ENCODE measurements at regions not wholly inside any gene's neighbourhood (a gene's known extent, or its start where the extent isn't known, plus 50 kb on each side); places are given as distances from the start of the nearest gene placed in this dataset.

DNA sequence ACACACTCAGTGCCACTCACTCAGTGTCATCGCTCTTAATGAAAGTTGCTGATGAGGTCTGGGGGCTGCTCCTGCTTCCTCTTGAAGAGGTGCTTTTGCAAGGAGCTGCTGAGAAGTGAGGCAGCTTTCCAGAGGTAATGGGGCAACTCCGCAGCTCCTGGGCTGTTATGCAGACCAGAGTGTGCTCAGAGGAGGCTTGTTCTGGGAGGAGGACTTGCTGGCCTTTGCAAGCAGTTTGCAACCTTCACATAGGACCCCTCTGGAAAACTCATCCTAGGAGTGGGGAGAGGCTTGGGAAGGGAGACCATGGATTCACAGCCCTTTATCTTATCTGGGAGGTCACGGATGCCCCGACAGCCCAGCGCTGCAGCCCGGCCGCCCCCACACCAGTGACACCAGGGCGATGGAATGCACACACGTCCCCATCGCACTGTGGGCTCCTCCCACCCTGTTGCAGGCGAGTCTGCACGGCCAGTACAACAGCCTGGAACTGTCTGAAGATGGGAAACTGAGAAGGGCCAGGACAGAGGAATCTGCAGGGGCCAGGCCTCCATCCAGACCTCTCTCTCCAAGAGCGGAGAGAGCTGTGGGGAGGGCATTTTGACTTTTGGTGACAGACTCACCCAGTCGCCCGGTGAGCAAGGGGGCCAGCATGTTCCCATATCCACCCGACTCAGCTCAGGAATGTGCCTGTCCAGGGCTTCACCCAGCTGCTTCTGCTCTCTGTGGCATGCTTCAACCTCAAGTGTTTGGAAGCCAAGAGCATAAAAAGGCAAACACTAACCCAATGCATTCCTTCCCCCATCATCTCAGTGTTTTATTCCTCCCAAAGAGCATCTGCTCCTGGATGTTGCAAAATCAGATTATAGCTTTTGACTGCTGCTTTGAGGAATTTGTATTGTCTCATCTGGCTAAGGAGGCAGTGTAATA, 78.6 kb upstream of the ZNF469 start:
- H3K9me3 ChIP-seq (ENCODE audit: low read depth, low read length, poor library complexity, severe bottlenecking): no peaks in the 10 kb centered on the region
- intact Hi-C loops (cut with micrococcal nuclease; ENCODE audit: unreplicated experiment): no loop called here
- TF ChIP-seq, protein P1, sequence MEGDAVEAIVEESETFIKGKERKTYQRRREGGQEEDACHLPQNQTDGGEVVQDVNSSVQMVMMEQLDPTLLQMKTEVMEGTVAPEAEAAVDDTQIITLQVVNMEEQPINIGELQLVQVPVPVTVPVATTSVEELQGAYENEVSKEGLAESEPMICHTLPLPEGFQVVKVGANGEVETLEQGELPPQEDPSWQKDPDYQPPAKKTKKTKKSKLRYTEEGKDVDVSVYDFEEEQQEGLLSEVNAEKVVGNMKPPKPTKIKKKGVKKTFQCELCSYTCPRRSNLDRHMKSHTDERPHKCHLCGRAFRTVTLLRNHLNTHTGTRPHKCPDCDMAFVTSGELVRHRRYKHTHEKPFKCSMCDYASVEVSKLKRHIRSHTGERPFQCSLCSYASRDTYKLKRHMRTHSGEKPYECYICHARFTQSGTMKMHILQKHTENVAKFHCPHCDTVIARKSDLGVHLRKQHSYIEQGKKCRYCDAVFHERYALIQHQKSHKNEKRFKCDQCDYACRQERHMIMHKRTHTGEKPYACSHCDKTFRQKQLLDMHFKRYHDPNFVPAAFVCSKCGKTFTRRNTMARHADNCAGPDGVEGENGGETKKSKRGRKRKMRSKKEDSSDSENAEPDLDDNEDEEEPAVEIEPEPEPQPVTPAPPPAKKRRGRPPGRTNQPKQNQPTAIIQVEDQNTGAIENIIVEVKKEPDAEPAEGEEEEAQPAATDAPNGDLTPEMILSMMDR (conservative IDR thresholded peaks at IDR 0.05; ENCODE audit: low read depth, low read length): no peak
- POLR2A ChIA-PET (ENCODE audit: low non-redundant PET): no interaction called here
- no peak overlapping the region for H3K4me3 ChIP-seq (ENCODE audit: low read depth, low read length, poor library complexity, severe bottlenecking)
- H3K36me3 ChIP-seq (ENCODE audit: insufficient read depth, low read length, poor library complexity, severe bottlenecking): no peaks in the 10 kb centered on the region
- CTCF ChIA-PET: no interaction called here
- H3K27me3 ChIP-seq (replicated peaks; ENCODE audit: insufficient read depth, low read depth, low read length, poor library complexity): peaks cover 5% of the 10 kb centered on the region
- no TSS peak for BruUV-seq (replicated peaks)
- H3K27ac ChIP-seq (ENCODE audit: low read depth, low read length, poor library complexity, severe bottlenecking): no peak overlapping the region
- no peak for DNase-seq (ENCODE audit: low spot score)
- no peaks in the 10 kb centered on the region for H3K4me1 ChIP-seq (ENCODE audit: insufficient read depth, low read length, poor library complexity, severe bottlenecking)

DNA sequence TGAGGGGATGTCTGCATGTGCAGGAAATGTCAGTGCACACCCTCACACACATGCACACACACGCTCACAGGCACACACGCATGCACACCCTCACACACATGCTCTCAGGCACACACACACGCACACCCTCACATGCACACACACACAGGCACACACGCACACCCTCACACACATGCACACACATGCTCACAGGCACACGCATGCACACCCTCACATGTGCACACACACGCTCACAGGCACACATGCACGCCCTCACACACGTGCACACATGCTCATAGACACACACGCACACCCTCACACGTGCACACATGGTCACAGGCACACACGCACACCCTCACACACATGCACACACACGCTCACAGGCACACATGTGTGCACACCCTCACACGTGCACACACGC, 77.6 kb upstream of the ZNF469 start:
- TF ChIP-seq, protein P1 (conservative IDR thresholded peaks at IDR 0.05; ENCODE audit: low read depth, low read length): no peak
- TF ChIP-seq EZH2 (IDR thresholded peaks at IDR 0.05; ENCODE audit: borderline replicate concordance, low read depth, low read length, poor library complexity, severe bottlenecking): no peak
- Histone ChIP-seq H3K27me3 (replicated peaks; ENCODE audit: insufficient read depth, low read depth, low read length, poor library complexity) (peaks cover 5% of the 10 kb centered on the region), H3K4me3 (ENCODE audit: low read depth, low read length, poor library complexity, severe bottlenecking) (no peak overlapping the region), H3K27ac (ENCODE audit: low read depth, low read length, poor library complexity, severe bottlenecking) (no peak overlapping the region), H3K4me1 (ENCODE audit: insufficient read depth, low read length, poor library complexity, severe bottlenecking) (no peaks in the 10 kb centered on the region), H3K9me3 (ENCODE audit: low read depth, low read length, poor library complexity, severe bottlenecking) (no peaks in the 10 kb centered on the region), H3K36me3 (ENCODE audit: insufficient read depth, low read length, poor library complexity, severe bottlenecking) (no peaks in the 10 kb centered on the region)
- no peak for DNase-seq (ENCODE audit: low spot score)
- ChIA-PET CTCF (no interaction called here), POLR2A (ENCODE audit: low non-redundant PET) (no interaction called here)
- no TSS peak for BruUV-seq (replicated peaks)
- intact Hi-C loops (cut with micrococcal nuclease; ENCODE audit: unreplicated experiment): no loop called here

DNA sequence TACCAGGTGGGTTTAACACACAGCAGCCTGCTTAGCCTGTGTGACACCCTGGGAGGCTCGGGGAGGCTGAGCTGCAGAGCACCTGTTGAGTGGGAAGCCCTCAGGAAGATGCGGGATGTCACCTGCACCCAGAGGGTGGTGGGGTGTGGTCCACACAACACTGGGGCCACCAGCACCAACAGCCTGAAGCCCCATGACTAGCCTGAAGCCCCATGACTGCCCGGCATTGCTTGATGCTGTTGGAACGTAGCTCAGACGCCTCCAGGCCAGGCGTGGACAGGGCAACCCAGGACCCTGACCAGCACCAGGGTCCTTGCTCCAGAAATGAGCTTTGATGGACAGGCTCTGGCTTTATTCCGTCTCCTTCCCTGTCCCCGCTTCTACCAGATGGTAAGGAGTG, 76.3 kb upstream of the ZNF469 start:
- H3K4me3 ChIP-seq (ENCODE audit: low read depth, low read length, poor library complexity, severe bottlenecking): no peak overlapping the region
- POLR2A ChIA-PET (ENCODE audit: low non-redundant PET): no interaction called here
- H3K27ac ChIP-seq (ENCODE audit: low read depth, low read length, poor library complexity, severe bottlenecking): no peak overlapping the region

More for the DNA sequence above, 76.3 kb upstream of the ZNF469 start:
- H3K9me3 ChIP-seq (ENCODE audit: low read depth, low read length, poor library complexity, severe bottlenecking): no peaks in the 10 kb centered on the region
- CTCF ChIA-PET: no interaction called here
- TF ChIP-seq, protein P1 (conservative IDR thresholded peaks at IDR 0.05; ENCODE audit: low read depth, low read length): no peak
- TF ChIP-seq EZH2 (IDR thresholded peaks at IDR 0.05; ENCODE audit: borderline replicate concordance, low read depth, low read length, poor library complexity, severe bottlenecking): no peak
- no peaks in the 10 kb centered on the region for H3K4me1 ChIP-seq (ENCODE audit: insufficient read depth, low read length, poor library complexity, severe bottlenecking)
- BruUV-seq (replicated peaks): no TSS peak
- H3K36me3 ChIP-seq (ENCODE audit: insufficient read depth, low read length, poor library complexity, severe bottlenecking): no peaks in the 10 kb centered on the region
- DNase-seq (ENCODE audit: low spot score): no peak
- intact Hi-C loops (cut with micrococcal nuclease; ENCODE audit: unreplicated experiment): no loop called here
- H3K27me3 ChIP-seq (replicated peaks; ENCODE audit: insufficient read depth, low read depth, low read length, poor library complexity): peaks cover 5% of the 10 kb centered on the region

Measured in A673 (cell line).